GM20000 (cell line): ENCODE measurements at regions not wholly inside any gene's neighbourhood (a gene's known extent, or its start where the extent isn't known, plus 50 kb on each side); places are given as distances from the start of the nearest gene placed in this dataset.

Experiments
- DNase-seq: peaks from one replicate; pipeline ENCODE4 v3.0.0; 2012; ENCODE audit warnings: low spot score
- CTCF ChIP-seq: IDR thresholded peaks from 2 replicates; pipeline ENCODE4 v1.5.1; 2012; ENCODE audit warnings: mild to moderate bottlenecking, control low read depth; ENCODE audit errors: extremely low read depth, missing control alignments

GRCh38 chr17:77011173-77012011 lies 129.4 kb upstream of the SEC14L1 start:
- TF ChIP-seq CTCF, result peak; percentile 47
- no peak for DNase-seq

GRCh38 chr17:77018504-77018903 lies 122.3 kb upstream of the SEC14L1 start:
- DNase-seq, result no peak
- no peak for TF ChIP-seq CTCF

- no peak for TF ChIP-seq CTCF
- DNase-seq, result no peak
Measured at GRCh38 chr17:77019893-77020379, 120.8 kb upstream of the SEC14L1 start.

- no peak for DNase-seq
- no peak for TF ChIP-seq CTCF
Measured at GRCh38 chr17:77020973-77021372, 119.8 kb upstream of the SEC14L1 start.

- TF ChIP-seq CTCF, result no peak
- DNase-seq, result no peak
Measured at GRCh38 chr17:77022766-77023165, 118.0 kb upstream of the SEC14L1 start.

GRCh38 chr17:77025781-77026180 lies 115.0 kb upstream of the SEC14L1 start:
- no peak for TF ChIP-seq CTCF

GRCh38 chr17:77027271-77027889 lies 113.4 kb upstream of the SEC14L1 start:
- TF ChIP-seq CTCF, result no peak
- DNase-seq, result no peak

More at GRCh38 chr17:77025781-77026180, 115.0 kb upstream of the SEC14L1 start:
- no peak for DNase-seq
